ENCODE measurements at regions not wholly inside any gene's neighbourhood (a gene's known extent, or its start where the extent isn't known, plus 50 kb on each side); places are given as distances from the start of the nearest gene placed in this dataset.
"Not testable (repeated sequence)": the region's sequence is repeated elsewhere in the genome, so short reads cannot be mapped to it uniquely, and the experiment has no call there.

DNA sequence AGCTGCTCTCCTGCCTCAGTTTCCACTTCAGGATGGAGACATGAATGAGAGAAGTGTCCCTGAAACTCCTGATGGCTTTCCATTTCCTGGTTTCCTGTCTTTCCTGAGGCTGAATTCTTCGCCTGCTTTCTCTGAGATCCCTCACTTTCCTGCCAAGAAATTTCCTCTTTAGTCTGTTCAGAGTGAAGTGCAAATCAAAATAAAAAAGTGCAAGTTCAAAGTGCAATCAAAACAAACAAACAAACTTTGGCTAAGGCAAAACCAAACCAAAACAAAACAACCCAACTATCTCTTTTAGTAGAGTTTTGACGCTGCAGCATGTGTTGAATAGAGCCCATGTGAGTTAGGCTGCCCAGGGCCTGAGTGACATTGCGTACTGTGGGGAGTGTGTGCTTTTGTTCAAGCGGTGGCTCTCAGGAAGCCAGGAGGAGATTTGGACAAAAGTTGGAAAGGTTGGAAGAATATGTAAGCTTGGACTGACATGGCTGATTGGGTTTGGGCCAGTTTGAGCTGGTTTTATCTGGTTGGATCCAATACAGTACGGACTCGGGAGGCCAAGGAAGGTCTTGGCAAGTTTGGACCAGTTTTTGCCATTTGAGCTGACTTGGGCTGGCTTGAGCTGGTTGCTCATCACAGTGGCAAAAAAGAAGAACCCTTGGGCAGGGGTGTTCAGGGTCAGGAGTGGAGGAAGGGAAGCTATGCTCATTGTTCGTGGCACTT, 61.1 kb upstream of the TINAGL1 start:
- H3K79me2 ChIP-seq (ENCODE audit: insufficient read depth, low read length) = no peaks in the 10 kb centered on the region
- H2AFZ ChIP-seq (ENCODE audit: low read length) = no peak overlapping the region
- H3K9me3 ChIP-seq (ENCODE audit: low read length) = peaks cover 10% of the 10 kb centered on the region; the same call in 1 of the 2 replicates
- H3K27me3 ChIP-seq (ENCODE audit: insufficient read depth, low read length) = no peaks in the 10 kb centered on the region
- TF ChIP-seq, protein P1, sequence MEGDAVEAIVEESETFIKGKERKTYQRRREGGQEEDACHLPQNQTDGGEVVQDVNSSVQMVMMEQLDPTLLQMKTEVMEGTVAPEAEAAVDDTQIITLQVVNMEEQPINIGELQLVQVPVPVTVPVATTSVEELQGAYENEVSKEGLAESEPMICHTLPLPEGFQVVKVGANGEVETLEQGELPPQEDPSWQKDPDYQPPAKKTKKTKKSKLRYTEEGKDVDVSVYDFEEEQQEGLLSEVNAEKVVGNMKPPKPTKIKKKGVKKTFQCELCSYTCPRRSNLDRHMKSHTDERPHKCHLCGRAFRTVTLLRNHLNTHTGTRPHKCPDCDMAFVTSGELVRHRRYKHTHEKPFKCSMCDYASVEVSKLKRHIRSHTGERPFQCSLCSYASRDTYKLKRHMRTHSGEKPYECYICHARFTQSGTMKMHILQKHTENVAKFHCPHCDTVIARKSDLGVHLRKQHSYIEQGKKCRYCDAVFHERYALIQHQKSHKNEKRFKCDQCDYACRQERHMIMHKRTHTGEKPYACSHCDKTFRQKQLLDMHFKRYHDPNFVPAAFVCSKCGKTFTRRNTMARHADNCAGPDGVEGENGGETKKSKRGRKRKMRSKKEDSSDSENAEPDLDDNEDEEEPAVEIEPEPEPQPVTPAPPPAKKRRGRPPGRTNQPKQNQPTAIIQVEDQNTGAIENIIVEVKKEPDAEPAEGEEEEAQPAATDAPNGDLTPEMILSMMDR (IDR thresholded peaks at IDR 0.05; ENCODE audit: low read length) = no peak
- TF ChIP-seq EZH2 (IDR thresholded peaks at IDR 0.05; ENCODE audit: borderline replicate concordance, low read length) = no peak
- no peaks in the 10 kb centered on the region for H3F3A ChIP-seq (ENCODE audit: insufficient read depth, low read length)
- H3K4me1 ChIP-seq (ENCODE audit: insufficient read depth, low read length, severe bottlenecking) = no peaks in the 10 kb centered on the region
- H3K36me3 ChIP-seq (ENCODE audit: insufficient read depth, low read length) = peaks cover 14% of the 10 kb centered on the region
- H3K4me3 ChIP-seq (ENCODE audit: low read depth, low read length, poor library complexity, severe bottlenecking) = no peak overlapping the region
- H4K20me1 ChIP-seq (ENCODE audit: insufficient read depth, low read length) = no peaks in the 10 kb centered on the region
- no peaks in the 10 kb centered on the region for H3K9me2 ChIP-seq (ENCODE audit: low read depth, low read length)
- no peak overlapping the region for H3K27ac ChIP-seq (ENCODE audit: low read depth, low read length, poor library complexity, severe bottlenecking)
- no peak overlapping the region for H3K4me2 ChIP-seq (ENCODE audit: low read length)
- H3K9ac ChIP-seq (ENCODE audit: low read length) = no peak overlapping the region

DNA sequence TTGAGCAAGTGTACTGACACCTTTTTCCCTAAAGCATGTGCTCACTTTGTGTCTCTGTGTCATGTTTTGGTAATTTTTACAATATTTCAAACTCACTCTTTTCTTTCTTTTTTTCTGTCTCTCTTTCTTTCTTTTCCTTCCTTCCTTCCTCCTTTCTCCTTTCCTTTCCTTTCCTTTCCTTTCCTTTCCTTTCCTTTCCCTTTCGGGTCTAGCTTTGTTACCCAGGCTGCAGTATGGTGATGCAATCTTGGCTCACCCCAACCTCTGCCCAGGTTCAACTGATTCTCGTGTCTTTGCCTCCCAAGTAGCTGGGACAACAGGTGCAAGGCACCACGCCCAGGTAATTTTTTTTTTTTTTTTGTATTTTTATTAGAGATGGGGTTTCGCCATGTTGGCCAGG, 60.4 kb upstream of the TINAGL1 start:
- Histone ChIP-seq H3K9me2 (ENCODE audit: low read depth, low read length) (no peaks in the 10 kb centered on the region), H3K27ac (ENCODE audit: low read depth, low read length, poor library complexity, severe bottlenecking) (no peak overlapping the region), H3K4me1 (ENCODE audit: insufficient read depth, low read length, severe bottlenecking) (no peaks in the 10 kb centered on the region), H2AFZ (ENCODE audit: low read length) (no peak overlapping the region), H3K79me2 (ENCODE audit: insufficient read depth, low read length) (no peaks in the 10 kb centered on the region), H3K9ac (ENCODE audit: low read length) (no peak overlapping the region), H3K9me3 (ENCODE audit: low read length) (peaks cover 10% of the 10 kb centered on the region; the same call in 1 of the 2 replicates), H3K36me3 (ENCODE audit: insufficient read depth, low read length) (peaks cover 14% of the 10 kb centered on the region), H3K4me3 (ENCODE audit: low read depth, low read length, poor library complexity, severe bottlenecking) (no peak overlapping the region), H4K20me1 (ENCODE audit: insufficient read depth, low read length) (no peaks in the 10 kb centered on the region), H3F3A (ENCODE audit: insufficient read depth, low read length) (no peaks in the 10 kb centered on the region), H3K4me2 (ENCODE audit: low read length) (no peak overlapping the region), H3K27me3 (ENCODE audit: insufficient read depth, low read length) (no peaks in the 10 kb centered on the region)
- TF ChIP-seq, protein P1 (IDR thresholded peaks at IDR 0.05; ENCODE audit: low read length) = no peak
- TF ChIP-seq EZH2 (IDR thresholded peaks at IDR 0.05; ENCODE audit: borderline replicate concordance, low read length) = no peak

DNA sequence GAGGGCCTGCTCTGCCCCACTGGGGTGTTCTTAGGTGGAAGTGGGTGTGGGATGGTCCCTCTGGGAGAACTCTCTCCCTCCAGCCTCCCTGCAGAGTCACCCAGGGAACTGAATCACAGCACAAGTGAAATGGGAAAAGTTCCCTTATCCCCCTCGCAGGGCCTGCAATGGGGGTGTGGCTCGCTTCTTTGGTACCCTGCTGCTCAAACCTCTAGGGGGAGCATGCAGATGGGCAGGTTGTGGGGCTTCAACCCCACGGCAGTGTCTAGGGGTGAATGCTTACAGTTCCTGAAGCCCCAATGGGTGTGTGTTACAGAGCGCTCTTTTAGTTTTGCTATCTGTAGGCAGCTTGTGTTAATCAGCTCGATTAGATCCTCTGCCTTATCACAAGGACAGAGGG, 59.0 kb upstream of the TINAGL1 start:
- H3K79me2 ChIP-seq (ENCODE audit: insufficient read depth, low read length) = no peaks in the 10 kb centered on the region
- TF ChIP-seq, protein P1 (IDR thresholded peaks at IDR 0.05; ENCODE audit: low read length) = no peak; the same call in 1 of the 2 replicates
- TF ChIP-seq EZH2 (IDR thresholded peaks at IDR 0.05; ENCODE audit: borderline replicate concordance, low read length) = no peak
- H3K9me2 ChIP-seq (ENCODE audit: low read depth, low read length) = no peaks in the 10 kb centered on the region
- no peak overlapping the region for H2AFZ ChIP-seq (ENCODE audit: low read length)
- H3K9me3 ChIP-seq (ENCODE audit: low read length) = peaks cover 10% of the 10 kb centered on the region; the same call in 1 of the 2 replicates
- no peak overlapping the region for H3K9ac ChIP-seq (ENCODE audit: low read length)
- H3K4me1 ChIP-seq (ENCODE audit: insufficient read depth, low read length, severe bottlenecking) = no peaks in the 10 kb centered on the region
- H3F3A ChIP-seq (ENCODE audit: insufficient read depth, low read length) = no peaks in the 10 kb centered on the region
- peaks cover 12% of the 10 kb centered on the region for H3K36me3 ChIP-seq (ENCODE audit: insufficient read depth, low read length)
- no peak overlapping the region for H3K4me3 ChIP-seq (ENCODE audit: low read depth, low read length, poor library complexity, severe bottlenecking)
- no peaks in the 10 kb centered on the region for H3K27me3 ChIP-seq (ENCODE audit: insufficient read depth, low read length)
- H3K4me2 ChIP-seq (ENCODE audit: low read length) = no peak overlapping the region
- no peak overlapping the region for H3K27ac ChIP-seq (ENCODE audit: low read depth, low read length, poor library complexity, severe bottlenecking)
- H4K20me1 ChIP-seq (ENCODE audit: insufficient read depth, low read length) = no peaks in the 10 kb centered on the region

DNA sequence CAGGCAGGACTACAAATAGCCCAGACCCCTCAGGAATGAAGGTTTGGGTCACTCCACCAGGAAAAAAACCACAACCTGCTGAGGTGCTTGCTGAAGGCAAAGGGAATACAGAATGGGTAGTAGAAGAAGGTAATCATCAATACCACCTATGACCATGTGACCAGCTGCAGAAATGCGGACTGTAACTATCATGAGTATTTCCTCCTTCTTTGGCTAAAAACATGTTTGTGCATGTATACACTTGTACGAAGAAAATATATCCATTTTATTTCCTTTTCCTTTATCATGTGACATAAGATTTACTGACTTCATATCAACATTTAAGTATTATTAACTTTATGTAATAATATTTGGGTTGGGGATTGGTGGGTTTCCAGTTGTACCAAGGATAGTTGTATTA, 58.3 kb upstream of the TINAGL1 start:
- not testable (repeated sequence) for H3K9me2 ChIP-seq (ENCODE audit: low read depth, low read length); H3K4me3 ChIP-seq (ENCODE audit: low read depth, low read length, poor library complexity, severe bottlenecking); H3K4me1 ChIP-seq (ENCODE audit: insufficient read depth, low read length, severe bottlenecking); H3K9ac ChIP-seq (ENCODE audit: low read length); H4K20me1 ChIP-seq (ENCODE audit: insufficient read depth, low read length); H2AFZ ChIP-seq (ENCODE audit: low read length); H3K27ac ChIP-seq (ENCODE audit: low read depth, low read length, poor library complexity, severe bottlenecking); H3F3A ChIP-seq (ENCODE audit: insufficient read depth, low read length); H3K4me2 ChIP-seq (ENCODE audit: low read length); H3K79me2 ChIP-seq (ENCODE audit: insufficient read depth, low read length); H3K27me3 ChIP-seq (ENCODE audit: insufficient read depth, low read length)
- peaks cover 10% of the 10 kb centered on the region; the same call in 1 of the 2 replicates for H3K9me3 ChIP-seq (ENCODE audit: low read length)
- peaks cover 10% of the 10 kb centered on the region for H3K36me3 ChIP-seq (ENCODE audit: insufficient read depth, low read length)
